ENCODE measurements at regions not wholly inside any gene's neighbourhood (a gene's known extent, or its start where the extent isn't known, plus 50 kb on each side); places are given as distances from the start of the nearest gene placed in this dataset.
"Not testable (repeated sequence)": the region's sequence is repeated elsewhere in the genome, so short reads cannot be mapped to it uniquely, and the experiment has no call there.

DNA sequence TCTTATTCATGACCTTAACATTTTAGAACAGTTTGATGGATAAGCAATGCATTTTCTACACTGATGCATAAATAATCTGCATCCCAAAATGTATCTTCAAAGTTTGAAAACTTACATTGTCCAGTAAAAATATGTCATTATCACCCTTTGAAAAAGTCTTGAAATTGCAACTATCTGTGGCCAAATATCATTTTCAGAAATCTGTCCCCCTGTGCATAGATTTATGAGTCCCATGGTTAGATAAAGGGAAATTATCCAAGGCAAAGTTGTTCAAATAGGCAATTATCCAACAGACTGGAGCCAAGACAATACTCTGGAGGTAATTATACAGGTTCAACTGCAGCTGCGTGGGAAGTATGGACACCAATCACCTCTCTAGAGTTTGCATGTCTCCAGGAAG, 182.5 kb upstream of the INTU start:
- H3K4me3 Mint-ChIP-seq: no peak overlapping the region
- no peaks in the 10 kb centered on the region for H3K9me3 Mint-ChIP-seq
- H3K27me3 Mint-ChIP-seq: peaks cover 4% of the 10 kb centered on the region
- no peaks in the 10 kb centered on the region for H3K36me3 Mint-ChIP-seq (ENCODE audit: low read depth)
- no peak for ATAC-seq (replicated peaks)
- H3K4me1 Mint-ChIP-seq: no peaks in the 10 kb centered on the region
- H3K27ac Mint-ChIP-seq: no peak overlapping the region

GRCh38 chr4:127463883-127464282, 168.9 kb upstream of the INTU start:
- no peaks in the 10 kb centered on the region for H3K27me3 Mint-ChIP-seq
- no peak overlapping the region for H3K27ac Mint-ChIP-seq
- no peaks in the 10 kb centered on the region for H3K36me3 Mint-ChIP-seq (ENCODE audit: low read depth)
- peaks cover 10% of the 10 kb centered on the region for H3K9me3 Mint-ChIP-seq
- no peaks in the 10 kb centered on the region for H3K4me1 Mint-ChIP-seq
- no peak overlapping the region for H3K4me3 Mint-ChIP-seq
- no peak for ATAC-seq (replicated peaks)

DNA sequence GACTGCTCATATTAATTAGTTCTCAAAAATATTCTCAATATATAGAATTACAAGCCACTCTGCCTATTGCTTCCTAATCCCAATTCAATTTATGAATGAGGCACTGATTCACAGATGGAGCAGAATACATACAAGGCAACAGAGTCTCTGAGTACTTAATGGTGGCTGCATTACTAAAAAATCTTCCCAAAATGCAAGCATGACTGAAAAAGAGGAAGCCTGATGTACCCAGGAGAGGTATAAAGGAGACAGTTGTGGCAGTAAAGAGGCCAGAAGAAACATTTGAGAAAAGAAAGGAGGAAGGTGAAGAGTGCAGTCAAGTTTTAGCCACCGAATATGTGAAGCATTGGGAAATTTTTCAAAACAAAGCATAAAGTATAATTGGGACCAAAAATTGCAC, 163.2 kb upstream of the INTU start:
- H3K4me1 Mint-ChIP-seq: no peaks in the 10 kb centered on the region
- H3K9me3 Mint-ChIP-seq: peaks cover 4% of the 10 kb centered on the region
- H3K36me3 Mint-ChIP-seq (ENCODE audit: low read depth): no peaks in the 10 kb centered on the region
- no peak for ATAC-seq (replicated peaks)
- no peak overlapping the region for H3K4me3 Mint-ChIP-seq
- no peaks in the 10 kb centered on the region for H3K27me3 Mint-ChIP-seq
- no peak overlapping the region for H3K27ac Mint-ChIP-seq

GRCh38 chr4:127469959-127470809, 162.6 kb upstream of the INTU start:
- H3K27me3 Mint-ChIP-seq: no peaks in the 10 kb centered on the region
- no peaks in the 10 kb centered on the region for H3K36me3 Mint-ChIP-seq (ENCODE audit: low read depth)
- ATAC-seq (replicated peaks): no peak
- H3K9me3 Mint-ChIP-seq: peaks cover 4% of the 10 kb centered on the region
- no peak overlapping the region for H3K4me3 Mint-ChIP-seq
- H3K4me1 Mint-ChIP-seq: no peaks in the 10 kb centered on the region
- no peak overlapping the region for H3K27ac Mint-ChIP-seq

DNA sequence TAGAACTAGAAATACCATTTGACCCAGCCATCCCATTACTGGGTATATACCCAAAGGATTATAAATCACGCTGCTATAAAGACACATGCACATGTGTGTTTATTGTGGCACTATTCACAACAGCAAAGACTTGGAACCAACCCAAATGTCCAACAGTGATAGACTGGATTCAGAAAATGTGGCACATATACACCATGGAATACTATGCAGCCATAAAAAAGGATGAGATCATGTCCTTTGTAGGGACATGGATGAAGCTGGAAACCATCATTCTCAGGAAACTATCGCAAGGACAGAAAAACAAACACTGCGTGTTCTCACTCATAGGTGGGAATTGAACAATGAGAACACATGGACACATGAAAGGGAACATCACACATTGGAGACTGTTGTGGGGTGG, 154.5 kb upstream of the INTU start:
- not testable (repeated sequence) for H3K27me3 Mint-ChIP-seq; H3K36me3 Mint-ChIP-seq (ENCODE audit: low read depth); H3K4me1 Mint-ChIP-seq; H3K4me3 Mint-ChIP-seq; H3K27ac Mint-ChIP-seq; ATAC-seq (replicated peaks); H3K9me3 Mint-ChIP-seq

- Mint-ChIP-seq H3K36me3 (ENCODE audit: low read depth) (no peaks in the 10 kb centered on the region), H3K4me3 (no peak overlapping the region), H3K27me3 (no peaks in the 10 kb centered on the region), H3K4me1 (no peaks in the 10 kb centered on the region), H3K27ac (no peak overlapping the region), H3K9me3 (peaks cover 4% of the 10 kb centered on the region)
- no peak for ATAC-seq (replicated peaks)
These were observed 153.6 kb upstream of the INTU start for GRCh38 chr4:127479031-127479622.

- no peak overlapping the region for H3K27ac Mint-ChIP-seq
- no peaks in the 10 kb centered on the region for H3K9me3 Mint-ChIP-seq
- H3K27me3 Mint-ChIP-seq: no peaks in the 10 kb centered on the region
- no peak overlapping the region for H3K4me3 Mint-ChIP-seq
- ATAC-seq (replicated peaks): no peak
- H3K4me1 Mint-ChIP-seq: no peaks in the 10 kb centered on the region
- H3K36me3 Mint-ChIP-seq (ENCODE audit: low read depth): no peaks in the 10 kb centered on the region
These were observed 150.7 kb upstream of the INTU start for GRCh38 chr4:127482049-127482448.

GRCh38 chr4:127484117-127484516, 148.6 kb upstream of the INTU start:
- H3K36me3 Mint-ChIP-seq (ENCODE audit: low read depth): no peaks in the 10 kb centered on the region
- ATAC-seq (replicated peaks): no peak
- H3K4me3 Mint-ChIP-seq: no peak overlapping the region
- no peak overlapping the region for H3K27ac Mint-ChIP-seq
- H3K4me1 Mint-ChIP-seq: no peaks in the 10 kb centered on the region
- H3K9me3 Mint-ChIP-seq: no peaks in the 10 kb centered on the region
- H3K27me3 Mint-ChIP-seq: no peaks in the 10 kb centered on the region

- Mint-ChIP-seq H3K27ac (no peak overlapping the region), H3K9me3 (no peaks in the 10 kb centered on the region), H3K36me3 (ENCODE audit: low read depth) (no peaks in the 10 kb centered on the region), H3K27me3 (no peaks in the 10 kb centered on the region), H3K4me1 (no peaks in the 10 kb centered on the region), H3K4me3 (no peak overlapping the region)
- ATAC-seq (replicated peaks): no peak
These were observed 146.5 kb upstream of the INTU start for GRCh38 chr4:127486248-127486647.

- Mint-ChIP-seq H3K4me1 (no peaks in the 10 kb centered on the region), H3K27ac (no peak overlapping the region), H3K4me3 (no peak overlapping the region), H3K9me3 (no peaks in the 10 kb centered on the region), H3K27me3 (no peaks in the 10 kb centered on the region), H3K36me3 (ENCODE audit: low read depth) (no peaks in the 10 kb centered on the region)
- ATAC-seq (replicated peaks): no peak
These were observed 141.2 kb upstream of the INTU start for GRCh38 chr4:127491571-127491970.

DNA sequence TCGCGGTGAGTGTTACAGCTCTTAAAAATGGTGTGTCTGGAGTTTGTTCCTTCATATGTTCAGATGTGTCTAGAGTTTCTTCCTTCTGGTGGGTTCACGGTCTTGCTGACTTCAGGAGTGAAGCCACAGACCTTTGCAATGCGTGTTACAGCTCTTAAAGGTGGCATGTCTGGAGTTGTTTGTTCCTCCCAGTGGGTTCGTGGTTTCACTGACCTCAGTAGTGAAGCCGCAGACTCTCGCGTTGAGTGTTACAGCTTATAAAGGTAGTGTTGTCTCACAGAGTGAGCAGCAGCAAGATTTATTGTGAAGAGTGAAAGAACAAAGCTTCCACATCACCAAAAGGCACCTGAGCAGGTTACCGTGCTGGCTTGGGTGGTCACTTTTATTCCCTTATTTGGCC, 135.9 kb upstream of the INTU start:
- H3K27ac Mint-ChIP-seq; ATAC-seq (replicated peaks); H3K36me3 Mint-ChIP-seq (ENCODE audit: low read depth); H3K4me1 Mint-ChIP-seq; H3K27me3 Mint-ChIP-seq; H3K4me3 Mint-ChIP-seq; H3K9me3 Mint-ChIP-seq: not testable (repeated sequence)

DNA sequence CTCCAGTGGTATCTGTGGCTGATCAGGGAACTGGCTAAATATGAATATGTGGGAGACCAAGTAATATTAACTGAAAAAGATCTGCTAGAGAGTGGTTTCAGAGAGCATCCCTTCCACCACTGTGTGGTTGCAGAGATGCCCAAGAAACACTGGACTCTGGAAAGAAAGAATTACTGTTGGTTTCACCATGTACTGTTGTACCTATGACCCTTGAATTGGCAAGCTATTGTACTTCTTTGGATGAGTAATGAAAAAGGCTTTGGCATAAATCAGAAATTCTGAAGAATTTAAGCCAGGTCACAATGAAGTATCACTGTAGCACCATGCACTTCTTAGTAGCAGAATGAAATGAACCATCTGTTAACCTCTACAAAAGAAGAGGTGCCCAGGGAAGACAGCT, 134.4 kb upstream of the INTU start:
- Mint-ChIP-seq H3K9me3 (peaks cover 3% of the 10 kb centered on the region), H3K36me3 (ENCODE audit: low read depth) (no peaks in the 10 kb centered on the region), H3K27me3 (peaks cover 7% of the 10 kb centered on the region), H3K4me3 (no peak overlapping the region), H3K4me1 (no peaks in the 10 kb centered on the region), H3K27ac (no peak overlapping the region)
- no peak for ATAC-seq (replicated peaks)

- no peak overlapping the region for H3K4me3 Mint-ChIP-seq
- no peaks in the 10 kb centered on the region for H3K4me1 Mint-ChIP-seq
- no peak overlapping the region for H3K27ac Mint-ChIP-seq
These were observed 132.5 kb upstream of the INTU start for GRCh38 chr4:127500242-127500641.

GRCh38 chr4:127501103-127501502, 131.7 kb upstream of the INTU start:
- no peak overlapping the region for H3K27ac Mint-ChIP-seq
- peaks cover 7% of the 10 kb centered on the region for H3K27me3 Mint-ChIP-seq
- H3K4me1 Mint-ChIP-seq: no peaks in the 10 kb centered on the region
- H3K36me3 Mint-ChIP-seq (ENCODE audit: low read depth): no peaks in the 10 kb centered on the region
- no peak for ATAC-seq (replicated peaks)
- peaks cover 3% of the 10 kb centered on the region for H3K9me3 Mint-ChIP-seq
- no peak overlapping the region for H3K4me3 Mint-ChIP-seq

More at GRCh38 chr4:127500242-127500641, 132.5 kb upstream of the INTU start:
- Mint-ChIP-seq H3K36me3 (ENCODE audit: low read depth) (no peaks in the 10 kb centered on the region), H3K27me3 (peaks cover 7% of the 10 kb centered on the region), H3K9me3 (peaks cover 3% of the 10 kb centered on the region)
- no peak for ATAC-seq (replicated peaks)

DNA sequence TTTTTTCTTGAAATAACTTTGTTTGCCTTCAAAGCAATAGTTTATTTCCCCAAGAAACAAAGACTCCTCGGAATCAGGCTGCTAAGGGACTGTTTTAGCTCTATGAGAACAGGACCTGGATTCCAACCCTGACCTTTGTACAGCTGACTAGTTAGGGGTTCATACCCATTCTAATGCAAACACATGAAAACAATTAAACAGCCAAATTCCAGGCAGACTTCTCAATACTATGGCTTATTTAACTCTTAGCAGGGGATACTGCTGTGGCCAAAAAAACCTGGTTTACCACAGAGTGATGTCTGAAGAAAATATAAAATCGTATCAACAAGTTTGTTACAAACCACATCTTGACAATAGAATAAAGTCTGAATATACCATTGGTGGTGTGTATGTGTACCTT, 129.6 kb upstream of the INTU start:
- no peaks in the 10 kb centered on the region for H3K36me3 Mint-ChIP-seq (ENCODE audit: low read depth)
- H3K9me3 Mint-ChIP-seq: peaks cover 4% of the 10 kb centered on the region
- H3K27me3 Mint-ChIP-seq: peaks cover 7% of the 10 kb centered on the region
- no peak overlapping the region for H3K4me3 Mint-ChIP-seq
- no peak overlapping the region for H3K27ac Mint-ChIP-seq
- no peaks in the 10 kb centered on the region for H3K4me1 Mint-ChIP-seq
- no peak for ATAC-seq (replicated peaks)
